HG03354 (cell line): ENCODE measurements at regions not wholly inside any gene's neighbourhood (a gene's known extent, or its start where the extent isn't known, plus 50 kb on each side); places are given as distances from the start of the nearest gene placed in this dataset.
A peak's percentile ranks its signal among the peaks of the same experiment; 100 is the strongest.

Source experiments
- ATAC-seq: cut with Tn5 transposase; IDR thresholded peaks from one replicate; pipeline ENCODE4 v1.9.1; 2021; ENCODE audit warnings: mild to moderate bottlenecking; ENCODE audit not compliant: unreplicated experiment, poor library complexity, severe bottlenecking

- no peak for ATAC-seq
These were observed 618.3 kb downstream of the MRPL39 start for GRCh38 chr21:24988941-24989340.

GRCh38 chr21:24976238-24976637, 631.0 kb downstream of the MRPL39 start:
- ATAC-seq, result peak; percentile 84

GRCh38 chr21:24969068-24969467, 638.2 kb downstream of the MRPL39 start:
- ATAC-seq, result no peak

GRCh38 chr21:24955275-24955961, 651.9 kb downstream of the MRPL39 start:
- ATAC-seq, result peak; percentile 93

GRCh38 chr21:24948186-24948585, 659.1 kb downstream of the MRPL39 start:
- no peak for ATAC-seq

- no peak for ATAC-seq
These were observed 661.4 kb downstream of the MRPL39 start for GRCh38 chr21:24945910-24946309.

GRCh38 chr21:24941316-24942185, 665.7 kb downstream of the MRPL39 start:
- ATAC-seq, result no peak

- ATAC-seq, result no peak
These were observed 668.0 kb downstream of the MRPL39 start for GRCh38 chr21:24939291-24939690.

GRCh38 chr21:24938573-24938972, 668.7 kb downstream of the MRPL39 start:
- no peak for ATAC-seq

- no peak for ATAC-seq
These were observed 671.3 kb downstream of the MRPL39 start for GRCh38 chr21:24935991-24936390.

- ATAC-seq, result no peak
These were observed 696.7 kb downstream of the MRPL39 start for GRCh38 chr21:24910591-24910990.

GRCh38 chr21:24903994-24904635, 703.2 kb downstream of the MRPL39 start:
- peak; percentile 65 for ATAC-seq

- ATAC-seq, result peak; percentile 62
These were observed 708.1 kb downstream of the MRPL39 start for GRCh38 chr21:24899138-24899537.

GRCh38 chr21:24897883-24898282, 709.4 kb downstream of the MRPL39 start:
- ATAC-seq, result peak; percentile 70

- no peak for ATAC-seq
These were observed 710.6 kb downstream of the MRPL39 start for GRCh38 chr21:24896735-24897124.

GRCh38 chr21:24895885-24896734, 711.2 kb downstream of the MRPL39 start:
- ATAC-seq, result peak; percentile 72

- no peak for ATAC-seq
These were observed 713.0 kb downstream of the MRPL39 start for GRCh38 chr21:24894324-24894723.

- no peak for ATAC-seq
These were observed 717.3 kb downstream of the MRPL39 start for GRCh38 chr21:24890021-24890420.

- ATAC-seq, result no peak
These were observed 725.8 kb downstream of the MRPL39 start for GRCh38 chr21:24881506-24881905.

- ATAC-seq, result no peak
These were observed 736.6 kb downstream of the MRPL39 start for GRCh38 chr21:24870633-24871032.
